Panc1 (cell line): ENCODE measurements at regions not wholly inside any gene's neighbourhood (a gene's known extent, or its start where the extent isn't known, plus 50 kb on each side); places are given as distances from the start of the nearest gene placed in this dataset.
"Not testable (repeated sequence)": the region's sequence is repeated elsewhere in the genome, so short reads cannot be mapped to it uniquely, and the experiment has no call there.

ENCODE experiments used
- ATAC-seq: fragments of 200-7000 bp; cut with Tn5 transposase; 2 replicates; pipeline ENCODE4 v1.9.1; 2020; ENCODE audit warnings: mild to moderate bottlenecking, moderate library complexity
- BruUV-seq: library from RNA; stranded (reverse); fragments of 400-500 nt; replicated peaks from 2 replicates; lab custom pipeline; 2021; lab: Mats Ljungman, UMichigan
- CTCF ChIA-PET: fragments of 300-600 bp; sonication (Branson Sonifier 250); formaldehyde crosslinking; loops from one replicate; lab custom pipeline; 2022; ENCODE audit warnings: antibody characterized with exemption; lab: Charles Lee
- POLR2A ChIA-PET: fragments of 300-600 bp; sonication (Branson Sonifier 250); formaldehyde crosslinking; loops from one replicate; lab custom pipeline; 2022; ENCODE audit warnings: antibody characterized with exemption; lab: Charles Lee
- DNase-seq: peaks from one replicate; pipeline ENCODE4 v3.0.0-alpha.2; 2010; ENCODE audit warnings: low read depth, low spot score
- H3K27ac ChIP-seq: 2 replicates; pipeline ENCODE4 v1.5.1; 2011; ENCODE audit warnings: mild to moderate bottlenecking, low read length, inconsistent platforms
- H3K27me3 ChIP-seq: fragments of 200-500 bp; sonication (Bioruptor generic); 2 replicates; pipeline ENCODE4 v1.6.0; 2014; ENCODE audit warnings: low read length, inconsistent platforms; ENCODE audit not compliant: control insufficient read depth, insufficient read depth
- H3K36me3 ChIP-seq: fragments of 200-500 bp; sonication (Bioruptor generic); 2 replicates; pipeline ENCODE4 v1.5.1; 2014; ENCODE audit warnings: inconsistent platforms, mild to moderate bottlenecking, low read length, moderate library complexity; ENCODE audit not compliant: control insufficient read depth, insufficient read depth
- H3K4me1 ChIP-seq: 2 replicates; pipeline ENCODE4 v1.5.1; 2011; ENCODE audit warnings: inconsistent platforms, mild to moderate bottlenecking, low read length, moderate library complexity; ENCODE audit not compliant: control insufficient read depth, insufficient read depth
- H3K4me3 ChIP-seq, 2 experiments: 2 replicates each; pipeline ENCODE4 v1.5.1; 2011 to 2012; ENCODE audit warnings: low read depth in 2 of 2, low read length in 2 of 2, mild to moderate bottlenecking in 2 of 2, inconsistent platforms in 1 of 2, moderate library complexity in 1 of 2
- H3K9me3 ChIP-seq: fragments of 200-500 bp; sonication (Bioruptor generic); 2 replicates; pipeline ENCODE4 v1.5.1; 2014; ENCODE audit warnings: low read depth, mild to moderate bottlenecking, inconsistent platforms, low read length, moderate library complexity; ENCODE audit not compliant: control insufficient read depth, insufficient read depth
- CTCF ChIP-seq: fragments of 450-650 bp; IDR thresholded peaks from 2 replicates; pipeline ENCODE4 v1.5.1; 2017; ENCODE audit warnings: mild to moderate bottlenecking
- POLR2AphosphoS5 ChIP-seq: IDR thresholded peaks from 2 replicates; pipeline ENCODE4 v1.6.1; 2012; ENCODE audit warnings: mild to moderate bottlenecking, low read depth, low read length, moderate library complexity
- REST ChIP-seq, 2 experiments: IDR thresholded peaks; 2 replicates each; pipeline ENCODE4 v1.6.1; 2011 to 2012; ENCODE audit warnings: low read depth in 2 of 2, control low read depth in 1 of 2, low read length in 1 of 2, mild to moderate bottlenecking in 1 of 2, moderate library complexity in 1 of 2; ENCODE audit not compliant: insufficient read depth in 1 of 2
- SIN3A ChIP-seq: IDR thresholded peaks from 2 replicates; pipeline ENCODE4 v1.6.1; 2012; ENCODE audit warnings: low read depth, mild to moderate bottlenecking, low read length, moderate library complexity, borderline replicate concordance; ENCODE audit not compliant: insufficient read depth
- TCF7L2 ChIP-seq: IDR thresholded peaks from 2 replicates; pipeline ENCODE4 v1.6.1; 2011; ENCODE audit warnings: mild to moderate bottlenecking, low read depth, low read length, inconsistent platforms
- in situ Hi-C: cut with HindIII; loops from 2 replicates; pipeline ENCODE4 v1.10.0; 2016; ENCODE audit warnings: low sequenced_read_pairs, low pct_unique_long_range_greater_than_20kb
- intact Hi-C: fragments of 100-400 bp; cut with micrococcal nuclease; formaldehyde crosslinking; loops from one replicate; pipeline ENCODE4 v1.10.0; 2022; ENCODE audit not compliant: unreplicated experiment

GRCh38 chr11:104679258-104679657 lies 219.0 kb downstream of the CASP12 start:
- BruUV-seq: no TSS peak
- H3K4me3 ChIP-seq: no peak overlapping the region
- H3K4me1 ChIP-seq: no peaks in the 10 kb centered on the region
- H3K9me3 ChIP-seq: 0 out of 2 replicates have a peak, but pooled peaks cover 2% of the 10 kb centered on the region
- ChIA-PET POLR2A (no interaction called here), CTCF (no interaction called here)
- intact Hi-C loops (no loop called here), in situ Hi-C loops (no loop called here)
- no peaks in the 10 kb centered on the region for H3K36me3 ChIP-seq
- no peaks in the 10 kb centered on the region for H3K27me3 ChIP-seq
- DNase-seq: no peak
- no peak overlapping the region for H3K27ac ChIP-seq
- TF ChIP-seq POLR2AphosphoS5 (no peak), TCF7L2 (no peak), REST (IDR thresholded peaks at IDR 0.05; ENCODE audit: insufficient read depth in 1 of 2, low read depth in 2 of 2, low read length in 1 of 2) (no peak), SIN3A (no peak), CTCF (no peak)
- no peak for ATAC-seq

GRCh38 chr11:104678408-104678807 lies 219.9 kb downstream of the CASP12 start:
- no peak for ATAC-seq
- POLR2A ChIA-PET: no interaction called here
- H3K9me3 ChIP-seq: peaks cover 5% of the 10 kb centered on the region; the same call in 1 of the 2 replicates
- no peak overlapping the region for H3K4me3 ChIP-seq
- CTCF ChIA-PET: no interaction called here
- H3K27ac ChIP-seq: no peak overlapping the region
- intact Hi-C loops: no loop called here
- no peaks in the 10 kb centered on the region for H3K4me1 ChIP-seq
- BruUV-seq: no TSS peak
- no peaks in the 10 kb centered on the region for H3K27me3 ChIP-seq
- no peak for DNase-seq
- TF ChIP-seq CTCF (no peak), REST (IDR thresholded peaks at IDR 0.05; ENCODE audit: insufficient read depth in 1 of 2, low read depth in 2 of 2, low read length in 1 of 2) (no peak), SIN3A (no peak), POLR2AphosphoS5 (no peak), TCF7L2 (no peak)
- no peaks in the 10 kb centered on the region for H3K36me3 ChIP-seq
- in situ Hi-C loops: no loop called here

GRCh38 chr11:104677069-104677468 lies 221.2 kb downstream of the CASP12 start:
- in situ Hi-C loops, H3K9me3 ChIP-seq, H3K27me3 ChIP-seq, CTCF ChIA-PET, DNase-seq, ATAC-seq, H3K4me3 ChIP-seq, BruUV-seq, H3K36me3 ChIP-seq, intact Hi-C loops, H3K27ac ChIP-seq, H3K4me1 ChIP-seq: not testable (repeated sequence)
- POLR2A ChIA-PET: interaction anchor here (0.7 kb wide), 1 partner anchor 305 kb away, joined by 7 read pairs; no protein-coding TSS in a partner anchor
